ENCODE measurements at regions not wholly inside any gene's neighbourhood (a gene's known extent, or its start where the extent isn't known, plus 50 kb on each side); places are given as distances from the start of the nearest gene placed in this dataset.
"Not testable (repeated sequence)": the region's sequence is repeated elsewhere in the genome, so short reads cannot be mapped to it uniquely, and the experiment has no call there.

GRCh38 chr5:1635477-1635876 lies 111.7 kb upstream of the LPCAT1 start:
- DNase-seq; H3K4me1 Mint-ChIP-seq (ENCODE audit: low read depth, unreplicated experiment); intact Hi-C loops (cut with micrococcal nuclease; ENCODE audit: unreplicated experiment); H3K27me3 Mint-ChIP-seq (ENCODE audit: insufficient read depth, unreplicated experiment); H3K4me3 ChIP-seq (ENCODE audit: low read depth, low read length); H3K27ac Mint-ChIP-seq (ENCODE audit: unreplicated experiment); H3K27me3 ChIP-seq (replicated peaks; ENCODE audit: control insufficient read depth, insufficient read depth, low read length); H3K9me3 Mint-ChIP-seq (ENCODE audit: unreplicated experiment); H3K4me1 ChIP-seq; BruUV-seq (replicated peaks); CTCF ChIA-PET; H3K36me3 Mint-ChIP-seq (ENCODE audit: insufficient read depth, unreplicated experiment); POLR2A ChIA-PET; H3K36me3 ChIP-seq (ENCODE audit: control insufficient read depth, insufficient read depth, low read length); H3K9me3 ChIP-seq: not testable (repeated sequence)
- peak overlapping the region; percentile 85 for H3K4me3 Mint-ChIP-seq (ENCODE audit: unreplicated experiment)

- Mint-ChIP-seq H3K27ac (ENCODE audit: unreplicated experiment) (peak overlapping the region; percentile 70), H3K9me3 (ENCODE audit: unreplicated experiment) (no peaks in the 10 kb centered on the region), H3K27me3 (ENCODE audit: insufficient read depth, unreplicated experiment) (peaks cover 4% of the 10 kb centered on the region), H3K36me3 (ENCODE audit: insufficient read depth, unreplicated experiment) (peaks cover 6% of the 10 kb centered on the region), H3K4me3 (ENCODE audit: unreplicated experiment) (peak overlapping the region; percentile 85), H3K4me1 (ENCODE audit: low read depth, unreplicated experiment) (peaks cover 5% of the 10 kb centered on the region)
- H3K36me3 ChIP-seq (ENCODE audit: control insufficient read depth, insufficient read depth, low read length): no peaks in the 10 kb centered on the region
- peak overlapping the region; percentile 73 for H3K4me3 ChIP-seq (ENCODE audit: low read depth, low read length)
- H3K9me3 ChIP-seq: no peaks in the 10 kb centered on the region
- intact Hi-C loops (cut with micrococcal nuclease; ENCODE audit: unreplicated experiment): no loop called here
- no peak for TF ChIP-seq CTCF (IDR thresholded peaks at IDR 0.05; ENCODE audit: insufficient read depth in 1 of 2, low read depth in 1 of 2, low read length in 1 of 2, severe bottlenecking in 1 of 2, unreplicated experiment in 1 of 2)
- ChIA-PET CTCF (interaction anchor here (1.4 kb wide), 1 partner anchor 9 kb away, joined by 3 read pairs; no protein-coding TSS in a partner anchor), POLR2A (no interaction called here)
- BruUV-seq (replicated peaks): TSS peak; percentile 41
- DNase-seq: no peak
- H3K27me3 ChIP-seq (replicated peaks; ENCODE audit: control insufficient read depth, insufficient read depth, low read length): no peaks in the 10 kb centered on the region
- H3K4me1 ChIP-seq: no peaks in the 10 kb centered on the region
Measured at GRCh38 chr5:1634337-1634661, 110.5 kb upstream of the LPCAT1 start.

GRCh38 chr5:1633605-1634336 lies 110.0 kb upstream of the LPCAT1 start:
- H3K4me3 ChIP-seq (ENCODE audit: low read depth, low read length): peak overlapping the region; percentile 73

GRCh38 chr5:1631004-1631403 lies 107.2 kb upstream of the LPCAT1 start:
- CTCF ChIA-PET; H3K27ac Mint-ChIP-seq (ENCODE audit: unreplicated experiment); POLR2A ChIA-PET; H3K4me1 Mint-ChIP-seq (ENCODE audit: low read depth, unreplicated experiment); H3K9me3 ChIP-seq; H3K27me3 Mint-ChIP-seq (ENCODE audit: insufficient read depth, unreplicated experiment); H3K4me3 Mint-ChIP-seq (ENCODE audit: unreplicated experiment); BruUV-seq (replicated peaks); H3K4me1 ChIP-seq; H3K4me3 ChIP-seq (ENCODE audit: low read depth, low read length); H3K9me3 Mint-ChIP-seq (ENCODE audit: unreplicated experiment); H3K27me3 ChIP-seq (replicated peaks; ENCODE audit: control insufficient read depth, insufficient read depth, low read length); H3K36me3 ChIP-seq (ENCODE audit: control insufficient read depth, insufficient read depth, low read length); intact Hi-C loops (cut with micrococcal nuclease; ENCODE audit: unreplicated experiment); DNase-seq: not testable (repeated sequence)
- H3K36me3 Mint-ChIP-seq (ENCODE audit: insufficient read depth, unreplicated experiment): peaks cover 13% of the 10 kb centered on the region

More at GRCh38 chr5:1633605-1634336, 110.0 kb upstream of the LPCAT1 start:
- Mint-ChIP-seq H3K27me3 (ENCODE audit: insufficient read depth, unreplicated experiment) (peaks cover 4% of the 10 kb centered on the region), H3K27ac (ENCODE audit: unreplicated experiment) (peak overlapping the region; percentile 70), H3K9me3 (ENCODE audit: unreplicated experiment) (no peaks in the 10 kb centered on the region), H3K4me3 (ENCODE audit: unreplicated experiment) (peak overlapping the region; percentile 85), H3K36me3 (ENCODE audit: insufficient read depth, unreplicated experiment) (peaks cover 6% of the 10 kb centered on the region), H3K4me1 (ENCODE audit: low read depth, unreplicated experiment) (peaks cover 5% of the 10 kb centered on the region)
- peak; percentile 65 to 81 for DNase-seq
- intact Hi-C loops (cut with micrococcal nuclease; ENCODE audit: unreplicated experiment): no loop called here
- BruUV-seq (replicated peaks): no TSS peak
- ChIA-PET POLR2A (no interaction called here), CTCF (interaction anchor here (1.4 kb wide), 1 partner anchor 10 kb away, joined by 3 read pairs; no protein-coding TSS in a partner anchor)
- Histone ChIP-seq H3K9me3 (no peaks in the 10 kb centered on the region), H3K4me1 (no peaks in the 10 kb centered on the region), H3K27me3 (replicated peaks; ENCODE audit: control insufficient read depth, insufficient read depth, low read length) (no peaks in the 10 kb centered on the region), H3K36me3 (ENCODE audit: control insufficient read depth, insufficient read depth, low read length) (no peaks in the 10 kb centered on the region)
- no peak for TF ChIP-seq CTCF (IDR thresholded peaks at IDR 0.05; ENCODE audit: insufficient read depth in 1 of 2, low read depth in 1 of 2, low read length in 1 of 2, severe bottlenecking in 1 of 2, unreplicated experiment in 1 of 2)

- POLR2A ChIA-PET: not testable (repeated sequence)
- Mint-ChIP-seq H3K27me3 (ENCODE audit: insufficient read depth, unreplicated experiment) (peaks cover 11% of the 10 kb centered on the region), H3K9me3 (ENCODE audit: unreplicated experiment) (peaks cover 30% of the 10 kb centered on the region)
Measured at GRCh38 chr5:1626397-1626796, 102.6 kb upstream of the LPCAT1 start.

More at GRCh38 chr5:1626397-1626796, 102.6 kb upstream of the LPCAT1 start:
- H3K4me1 Mint-ChIP-seq (ENCODE audit: low read depth, unreplicated experiment); H3K27me3 ChIP-seq (replicated peaks; ENCODE audit: control insufficient read depth, insufficient read depth, low read length); H3K4me3 ChIP-seq (ENCODE audit: low read depth, low read length); intact Hi-C loops (cut with micrococcal nuclease; ENCODE audit: unreplicated experiment); H3K4me1 ChIP-seq; CTCF ChIA-PET; DNase-seq; H3K4me3 Mint-ChIP-seq (ENCODE audit: unreplicated experiment); BruUV-seq (replicated peaks); H3K27ac Mint-ChIP-seq (ENCODE audit: unreplicated experiment); H3K9me3 ChIP-seq; H3K36me3 ChIP-seq (ENCODE audit: control insufficient read depth, insufficient read depth, low read length): not testable (repeated sequence)
- H3K36me3 Mint-ChIP-seq (ENCODE audit: insufficient read depth, unreplicated experiment): peaks cover 23% of the 10 kb centered on the region
